ENCODE measurements at regions not wholly inside any gene's neighbourhood (a gene's known extent, or its start where the extent isn't known, plus 50 kb on each side); places are given as distances from the start of the nearest gene placed in this dataset.

DNA sequence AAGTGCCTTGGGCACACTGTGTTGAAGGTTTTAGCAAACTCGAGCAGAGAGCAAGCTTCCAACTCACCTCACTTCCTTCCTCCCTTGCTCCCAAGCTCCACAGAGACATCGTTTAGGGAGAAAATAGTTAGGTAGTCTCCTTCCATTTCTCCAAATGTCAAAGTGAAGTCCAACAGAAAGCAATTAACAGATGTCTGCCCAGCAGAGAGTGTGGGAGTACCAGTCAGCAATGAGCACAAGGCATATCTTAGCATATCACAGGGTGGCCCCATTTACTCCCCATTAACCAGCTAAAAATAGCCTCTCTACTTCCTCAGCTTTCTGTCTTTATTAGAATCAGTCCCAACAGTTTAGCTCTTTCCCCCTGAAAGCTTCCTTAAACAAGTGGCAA, 334.2 kb upstream of the CAMK1G start:
- TF ChIP-seq, protein P1, sequence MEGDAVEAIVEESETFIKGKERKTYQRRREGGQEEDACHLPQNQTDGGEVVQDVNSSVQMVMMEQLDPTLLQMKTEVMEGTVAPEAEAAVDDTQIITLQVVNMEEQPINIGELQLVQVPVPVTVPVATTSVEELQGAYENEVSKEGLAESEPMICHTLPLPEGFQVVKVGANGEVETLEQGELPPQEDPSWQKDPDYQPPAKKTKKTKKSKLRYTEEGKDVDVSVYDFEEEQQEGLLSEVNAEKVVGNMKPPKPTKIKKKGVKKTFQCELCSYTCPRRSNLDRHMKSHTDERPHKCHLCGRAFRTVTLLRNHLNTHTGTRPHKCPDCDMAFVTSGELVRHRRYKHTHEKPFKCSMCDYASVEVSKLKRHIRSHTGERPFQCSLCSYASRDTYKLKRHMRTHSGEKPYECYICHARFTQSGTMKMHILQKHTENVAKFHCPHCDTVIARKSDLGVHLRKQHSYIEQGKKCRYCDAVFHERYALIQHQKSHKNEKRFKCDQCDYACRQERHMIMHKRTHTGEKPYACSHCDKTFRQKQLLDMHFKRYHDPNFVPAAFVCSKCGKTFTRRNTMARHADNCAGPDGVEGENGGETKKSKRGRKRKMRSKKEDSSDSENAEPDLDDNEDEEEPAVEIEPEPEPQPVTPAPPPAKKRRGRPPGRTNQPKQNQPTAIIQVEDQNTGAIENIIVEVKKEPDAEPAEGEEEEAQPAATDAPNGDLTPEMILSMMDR (IDR thresholded peaks at IDR 0.05; ENCODE audit: insufficient read depth, low read length, poor library complexity, severe bottlenecking): no peak
- TF ChIP-seq EZH2phosphoT487 (conservative IDR thresholded peaks at IDR 0.05; ENCODE audit: low read length): no peak

All from SU-DHL-6 (cell line).